Liver (tissue), 7 donors: ENCODE measurements at regions not wholly inside any gene's neighbourhood (a gene's known extent, or its start where the extent isn't known, plus 50 kb on each side); places are given as distances from the start of the nearest gene placed in this dataset.

ENCODE experiments used
- DNase-seq: peaks from one replicate; pipeline ENCODE4 v3.0.0-alpha.2; 2017; ENCODE audit warnings: low spot score
- H3K27ac ChIP-seq, 2 donors: one replicate each; pipeline ENCODE4 v1.7.0; 2013; ENCODE audit warnings: inconsistent platforms in 2 of 2, low read length in 2 of 2, control low read depth in 1 of 2, low read depth in 1 of 2, mild to moderate bottlenecking in 1 of 2
- H3K27me3 ChIP-seq, 4 donors: one replicate each; pipeline versions ENCODE4 v1.6.1 to v1.7.0; 2013; ENCODE audit warnings: low read length in 3 of 4, inconsistent platforms in 1 of 4, mild to moderate bottlenecking in 1 of 4, moderate library complexity in 1 of 4; ENCODE audit not compliant: control insufficient read depth in 4 of 4, insufficient read depth in 4 of 4
- H3K36me3 ChIP-seq, 4 donors: one replicate each; pipeline versions ENCODE4 v1.6.1 to v1.7.0; 2013; ENCODE audit warnings: low read length in 3 of 4, mild to moderate bottlenecking in 3 of 4, low read depth in 1 of 4, moderate library complexity in 1 of 4; ENCODE audit not compliant: control insufficient read depth in 4 of 4, insufficient read depth in 3 of 4
- H3K4me1 ChIP-seq, 4 donors: one replicate each; pipeline versions ENCODE4 v1.6.1 to v1.7.0; 2013; ENCODE audit warnings: low read length in 3 of 4, mild to moderate bottlenecking in 3 of 4, moderate library complexity in 1 of 4; ENCODE audit not compliant: control insufficient read depth in 4 of 4, insufficient read depth in 4 of 4
- H3K4me3 ChIP-seq, 3 donors: one replicate each; pipeline versions ENCODE4 v1.6.1 to v1.7.0; 2013; ENCODE audit warnings: low read length in 3 of 3, control low read depth in 1 of 3, low read depth in 1 of 3, mild to moderate bottlenecking in 1 of 3
- H3K9ac ChIP-seq, 2 donors: one replicate each; pipeline ENCODE4 v1.7.0; 2013; ENCODE audit warnings: low read length in 2 of 2, mild to moderate bottlenecking in 2 of 2, moderate library complexity in 2 of 2, control low read depth in 1 of 2, low read depth in 1 of 2
- H3K9me3 ChIP-seq, 4 donors: one replicate each; pipeline versions ENCODE4 v1.6.1 to v1.7.0; 2013; ENCODE audit warnings: low read length in 3 of 4; ENCODE audit not compliant: control insufficient read depth in 4 of 4
- HNF4A ChIP-seq, 2 donors: conservative IDR thresholded peaks; 2 replicates each; pipeline ENCODE4 v1.6.1; 2016; ENCODE audit warnings: antibody characterized with exemption in 2 of 2, mild to moderate bottlenecking in 2 of 2
- MAX ChIP-seq: IDR thresholded peaks from 2 replicates; pipeline ENCODE4 v1.6.1; 2016; ENCODE audit warnings: antibody characterized with exemption
- TAF1 ChIP-seq: conservative IDR thresholded peaks from 2 replicates; pipeline ENCODE4 v1.6.1; 2016; ENCODE audit warnings: antibody characterized with exemption, mild to moderate bottlenecking
- WGBS: extraction: QIAGEN DNeasy Blood & Tissue Kit; methylation state at CpG from one replicate; pipeline ENCODE4 v1.1.7; 2013; 5-methylcytosine and 5-hydroxymethylcytosine counted together
- donor health status: healthy.
- donor health status: healthy.
- donor health status: healthy.
- donor health status: healthy.

DNA sequence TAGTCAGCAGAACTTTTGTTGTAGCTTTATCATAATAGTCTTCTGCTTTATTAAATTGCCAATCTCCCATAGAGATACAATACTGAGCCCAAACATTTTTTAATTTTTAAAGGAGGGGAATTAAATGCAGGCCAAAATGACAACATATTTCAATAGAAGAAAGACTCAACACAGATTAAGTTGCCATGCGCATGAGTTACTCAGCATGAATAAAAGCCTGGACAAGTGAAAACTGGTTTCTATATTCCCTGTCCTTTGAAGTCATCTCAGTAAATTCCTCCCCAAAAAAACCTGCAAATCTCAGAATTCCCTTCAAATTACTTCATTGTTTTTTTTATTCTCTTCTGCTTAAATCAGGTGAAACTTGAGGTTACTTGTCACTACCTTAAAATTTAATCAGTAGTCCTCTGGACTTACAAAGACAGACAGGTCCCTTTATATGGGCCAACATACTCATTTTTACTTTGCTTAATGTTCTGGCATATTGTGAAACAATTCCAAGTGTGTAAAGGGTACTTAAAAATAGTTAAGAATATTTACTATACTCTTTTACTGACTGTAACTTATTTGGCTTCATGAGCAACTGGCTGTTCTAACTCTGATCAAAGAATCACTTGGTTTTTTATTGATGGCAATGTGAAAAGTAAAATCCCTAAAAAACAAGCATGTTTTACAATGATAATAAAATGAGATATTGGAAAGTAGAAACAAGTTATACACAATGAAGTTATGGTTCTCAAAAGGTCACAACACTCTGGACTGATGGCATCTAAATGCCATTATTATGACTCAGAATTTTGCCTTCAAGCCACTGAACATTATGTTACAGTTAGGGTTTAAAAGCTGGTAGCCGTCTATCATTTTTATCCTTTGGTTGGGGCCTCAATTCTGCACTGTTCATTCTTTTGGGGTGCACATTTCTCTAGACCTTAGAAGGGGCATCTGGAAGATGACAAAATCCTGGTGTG lies 49.9 kb upstream of the COL21A1 start:
- DNase-seq: no peak
- Histone ChIP-seq H3K4me3 (no peak overlapping the region), H3K9ac (no peak overlapping the region), H3K36me3 (no peaks in the 10 kb centered on the region), H3K27me3 (no peaks in the 10 kb centered on the region), H3K4me1 (no peaks in the 10 kb centered on the region), H3K9me3 (no peaks in the 10 kb centered on the region), H3K27ac (no peak overlapping the region)
- TF ChIP-seq HNF4A (conservative IDR thresholded peaks at IDR 0.05): no peak
- TF ChIP-seq MAX: no peak
- no peak for TF ChIP-seq TAF1
- 93% methylated on average over 2 of the region's 2 CpGs for WGBS
